GM10248 (cell line): ENCODE measurements at regions not wholly inside any gene's neighbourhood (a gene's known extent, or its start where the extent isn't known, plus 50 kb on each side); places are given as distances from the start of the nearest gene placed in this dataset.

Source experiments
- CTCF ChIA-PET: fragments of 300-600 bp; sonication (Branson Sonifier 250); formaldehyde crosslinking; extraction: SDS; loops from one replicate; lab custom pipeline; 2021; ENCODE audit warnings: antibody characterized with exemption; lab: Yijun Ruan, JAX
- POLR2A ChIA-PET: fragments of 350-650 bp; sonication (Branson Sonifier 250); formaldehyde crosslinking; extraction: SDS; loops from one replicate; lab custom pipeline; 2020; ENCODE audit warnings: antibody characterized with exemption; lab: Yijun Ruan, JAX
- DNase-seq: peaks from one replicate; pipeline ENCODE4 v3.0.0; 2012; ENCODE audit errors: extremely low spot score
- TF ChIP-seq, protein P1 (sequence below): IDR thresholded peaks from 2 replicates; pipeline ENCODE4 v1.5.1; 2012; ENCODE audit warnings: mild to moderate bottlenecking, low read depth; ENCODE audit errors: extremely low read depth, missing control alignments, control extremely low read depth

DNA sequence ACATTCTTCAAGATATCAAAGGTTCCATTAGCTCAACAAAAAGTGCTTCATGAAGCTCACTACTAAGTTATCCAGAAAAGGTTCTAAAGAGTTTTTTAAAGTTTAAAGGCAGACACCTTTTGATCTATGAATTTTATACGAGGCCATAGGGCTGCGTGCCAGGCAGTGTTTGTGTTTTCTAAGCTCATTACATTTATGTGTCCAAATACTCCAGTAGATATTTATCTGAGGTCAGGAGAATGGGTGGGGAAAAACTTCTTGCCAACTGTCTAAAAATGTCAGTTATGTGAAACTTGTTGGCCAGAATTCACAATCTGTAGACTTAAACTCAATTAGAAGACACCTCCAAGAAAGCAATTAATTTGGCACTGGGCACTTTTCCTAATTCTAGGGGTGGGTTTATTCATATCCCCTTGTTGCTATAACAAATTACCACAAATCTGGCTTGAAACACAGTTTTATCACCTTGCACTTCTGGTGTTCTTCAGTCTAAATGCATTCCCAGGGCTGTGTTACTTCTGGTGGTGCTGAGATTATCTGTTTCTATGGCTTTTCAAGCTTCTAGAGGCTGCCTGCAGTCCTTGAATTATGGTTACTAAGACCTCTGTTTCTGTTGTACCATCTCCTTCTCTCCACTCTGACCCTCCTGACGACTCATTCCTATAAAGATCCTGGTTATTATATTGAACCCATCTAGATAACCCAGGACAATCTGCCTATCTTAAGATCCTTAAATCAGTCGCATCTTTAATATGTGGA lies 1030.4 kb upstream of the CNTN5 start:
- ChIA-PET POLR2A (no interaction called here), CTCF (no interaction called here)
- no peak for DNase-seq
- TF ChIP-seq, protein P1, sequence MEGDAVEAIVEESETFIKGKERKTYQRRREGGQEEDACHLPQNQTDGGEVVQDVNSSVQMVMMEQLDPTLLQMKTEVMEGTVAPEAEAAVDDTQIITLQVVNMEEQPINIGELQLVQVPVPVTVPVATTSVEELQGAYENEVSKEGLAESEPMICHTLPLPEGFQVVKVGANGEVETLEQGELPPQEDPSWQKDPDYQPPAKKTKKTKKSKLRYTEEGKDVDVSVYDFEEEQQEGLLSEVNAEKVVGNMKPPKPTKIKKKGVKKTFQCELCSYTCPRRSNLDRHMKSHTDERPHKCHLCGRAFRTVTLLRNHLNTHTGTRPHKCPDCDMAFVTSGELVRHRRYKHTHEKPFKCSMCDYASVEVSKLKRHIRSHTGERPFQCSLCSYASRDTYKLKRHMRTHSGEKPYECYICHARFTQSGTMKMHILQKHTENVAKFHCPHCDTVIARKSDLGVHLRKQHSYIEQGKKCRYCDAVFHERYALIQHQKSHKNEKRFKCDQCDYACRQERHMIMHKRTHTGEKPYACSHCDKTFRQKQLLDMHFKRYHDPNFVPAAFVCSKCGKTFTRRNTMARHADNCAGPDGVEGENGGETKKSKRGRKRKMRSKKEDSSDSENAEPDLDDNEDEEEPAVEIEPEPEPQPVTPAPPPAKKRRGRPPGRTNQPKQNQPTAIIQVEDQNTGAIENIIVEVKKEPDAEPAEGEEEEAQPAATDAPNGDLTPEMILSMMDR, result no peak

DNA sequence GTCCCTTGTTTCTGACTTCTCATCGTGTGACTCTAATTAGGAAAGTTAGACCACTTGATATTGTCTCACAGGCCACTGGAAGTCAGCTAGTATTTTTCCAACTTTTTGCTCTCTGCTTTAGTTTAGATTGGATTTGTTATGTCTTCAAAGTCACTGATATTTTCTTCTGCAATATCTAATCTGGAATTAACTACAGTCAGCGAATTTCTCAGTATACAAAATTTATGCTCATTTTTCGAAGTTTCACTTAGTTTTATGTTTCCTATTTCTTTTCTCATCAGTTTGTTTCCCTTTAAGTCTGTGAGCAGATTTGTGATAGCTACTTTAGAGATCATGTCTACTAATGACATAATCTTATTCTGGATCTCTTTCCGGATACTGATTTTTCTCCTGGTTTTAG lies 1027.2 kb upstream of the CNTN5 start:
- DNase-seq, result no peak
- TF ChIP-seq, protein P1, result no peak
- ChIA-PET CTCF (interaction anchor here (1.1 kb wide), 1 partner anchor 9 kb away, joined by 3 read pairs; no protein-coding TSS in a partner anchor), POLR2A (no interaction called here)

DNA sequence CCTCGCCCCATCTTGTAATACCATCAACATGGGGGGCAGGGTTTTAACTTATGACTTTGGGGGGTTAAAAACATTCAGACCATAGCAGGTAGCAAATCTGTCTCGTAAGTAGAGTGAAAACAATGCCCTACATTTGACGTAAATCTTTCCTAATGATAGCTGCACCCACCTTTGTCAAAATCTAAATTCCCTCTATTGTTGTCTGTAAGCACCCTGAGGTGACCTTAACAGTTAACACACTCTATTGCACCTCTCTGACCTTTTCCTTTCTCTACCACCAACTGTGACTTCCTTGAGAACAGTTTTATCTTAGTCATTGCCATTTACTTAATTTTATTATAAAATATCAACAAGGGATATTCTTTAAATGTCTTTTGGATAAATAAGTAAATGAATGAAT lies 1024.9 kb upstream of the CNTN5 start:
- POLR2A ChIA-PET, result no interaction called here
- DNase-seq, result no peak
- TF ChIP-seq, protein P1, result no peak
- CTCF ChIA-PET, result no interaction called here

DNA sequence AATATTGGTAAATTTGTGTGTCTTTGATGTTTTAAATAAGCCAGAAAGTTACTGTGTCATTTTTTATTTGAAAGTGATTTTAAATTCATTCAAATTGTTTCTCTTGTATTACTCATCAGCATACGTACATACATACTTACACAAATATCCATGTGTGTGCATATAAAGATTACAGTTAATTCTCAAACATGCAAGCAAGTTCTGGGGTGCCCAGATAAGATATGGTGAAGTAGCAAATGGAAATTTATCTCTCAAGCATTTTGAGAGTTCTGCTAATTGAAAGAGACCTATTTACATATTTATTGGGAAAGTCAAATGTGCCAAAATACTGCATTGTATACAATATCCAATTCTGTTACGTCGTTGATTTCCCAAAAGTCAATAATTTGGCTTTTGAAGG lies 1024.0 kb upstream of the CNTN5 start:
- POLR2A ChIA-PET, result no interaction called here
- CTCF ChIA-PET, result no interaction called here
- DNase-seq, result no peak
- TF ChIP-seq, protein P1, result no peak

DNA sequence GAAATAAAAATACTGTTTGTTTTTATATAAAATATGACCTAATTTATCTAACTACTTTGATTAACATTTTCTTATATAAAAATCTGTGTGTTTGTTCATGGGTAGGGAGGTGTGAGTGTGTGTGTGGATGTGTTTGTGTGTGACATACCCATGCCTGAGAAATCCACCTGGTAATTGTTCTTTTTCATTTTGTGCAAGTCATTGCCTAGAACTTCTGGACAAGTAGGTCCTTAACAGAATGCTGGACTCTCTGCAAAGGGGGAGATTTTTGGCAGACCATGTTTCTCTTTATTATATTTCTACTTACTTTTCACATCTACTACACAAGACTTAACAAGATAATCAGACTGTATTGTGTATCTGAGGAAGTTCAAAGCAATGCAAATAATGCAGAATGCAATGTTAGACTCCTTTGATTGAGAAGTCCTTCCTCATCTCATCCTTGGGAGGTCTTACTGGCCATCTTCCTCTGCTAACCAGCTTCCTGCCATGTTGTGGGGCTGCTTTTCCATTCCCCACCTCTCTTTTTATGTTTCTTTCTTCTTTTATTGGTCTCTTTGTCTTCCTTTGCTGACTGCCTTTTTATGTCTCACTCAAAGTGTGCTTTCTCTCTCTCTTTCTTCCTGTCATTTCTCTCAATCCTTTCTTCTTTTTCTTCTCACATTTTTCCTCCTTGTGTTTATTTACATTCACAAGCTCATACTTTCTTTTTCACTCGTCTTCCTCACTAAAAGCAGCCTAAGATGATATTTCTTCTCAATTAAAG lies 1017.0 kb upstream of the CNTN5 start:
- DNase-seq, result no peak
- ChIA-PET CTCF (no interaction called here), POLR2A (no interaction called here)
- TF ChIP-seq, protein P1, result no peak

DNA sequence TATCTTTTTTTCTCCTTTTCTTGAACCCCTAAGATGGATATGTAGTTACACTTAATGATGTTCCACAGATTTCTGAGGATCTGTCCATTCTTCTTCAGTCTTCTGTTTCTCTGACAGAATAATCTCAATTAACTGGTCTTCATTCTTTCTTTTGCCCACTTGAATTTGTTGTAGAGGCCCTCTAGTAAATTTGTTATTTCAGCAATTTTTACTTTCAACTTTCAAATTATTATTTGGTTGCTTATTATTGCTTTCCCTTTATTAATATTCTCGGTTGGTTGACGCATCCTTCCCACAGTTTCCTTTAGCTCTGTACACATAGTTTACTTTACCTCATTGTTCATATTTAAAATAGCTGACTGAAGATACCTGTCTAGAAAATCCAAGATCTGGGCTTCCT lies 1013.7 kb upstream of the CNTN5 start:
- TF ChIP-seq, protein P1, result no peak

More for the DNA sequence above, 1013.7 kb upstream of the CNTN5 start:
- no peak for DNase-seq
- CTCF ChIA-PET, result no interaction called here
- POLR2A ChIA-PET, result no interaction called here
